ENCODE measurements at regions not wholly inside any gene's neighbourhood (a gene's known extent, or its start where the extent isn't known, plus 50 kb on each side); places are given as distances from the start of the nearest gene placed in this dataset.

- TF ChIP-seq CTCF (IDR thresholded peaks at IDR 0.05; ENCODE audit: insufficient read depth, low read depth, low read length): no peak
- no peak for DNase-seq (ENCODE audit: low read depth)
- H3K4me3 ChIP-seq (ENCODE audit: low read depth, low read length): no peak overlapping the region
Observed at GRCh38 chr3:181402347-181402746, 309.4 kb upstream of the SOX2 start.

- no peak for TF ChIP-seq CTCF (IDR thresholded peaks at IDR 0.05; ENCODE audit: insufficient read depth, low read depth, low read length)
- no peak for DNase-seq (ENCODE audit: low read depth)
- no peak overlapping the region for H3K4me3 ChIP-seq (ENCODE audit: low read depth, low read length)
Observed at GRCh38 chr3:181384970-181385369, 326.8 kb upstream of the SOX2 start.

- TF ChIP-seq CTCF (IDR thresholded peaks at IDR 0.05; ENCODE audit: insufficient read depth, low read depth, low read length): no peak
- DNase-seq (ENCODE audit: low read depth): no peak
- no peak overlapping the region for H3K4me3 ChIP-seq (ENCODE audit: low read depth, low read length)
Observed at GRCh38 chr3:181383760-181384159, 328.0 kb upstream of the SOX2 start.

- no peak overlapping the region for H3K4me3 ChIP-seq (ENCODE audit: low read depth, low read length)
- DNase-seq (ENCODE audit: low read depth): no peak
- TF ChIP-seq CTCF (IDR thresholded peaks at IDR 0.05; ENCODE audit: insufficient read depth, low read depth, low read length): no peak
Observed at GRCh38 chr3:181383201-181383600, 328.5 kb upstream of the SOX2 start.

- TF ChIP-seq CTCF (IDR thresholded peaks at IDR 0.05; ENCODE audit: insufficient read depth, low read depth, low read length): no peak
- DNase-seq (ENCODE audit: low read depth): no peak
- no peak overlapping the region for H3K4me3 ChIP-seq (ENCODE audit: low read depth, low read length)
Observed at GRCh38 chr3:181382656-181383055, 329.1 kb upstream of the SOX2 start.

GRCh38 chr3:181379278-181379677, 332.4 kb upstream of the SOX2 start:
- H3K4me3 ChIP-seq (ENCODE audit: low read depth, low read length): no peak overlapping the region
- DNase-seq (ENCODE audit: low read depth): no peak
- TF ChIP-seq CTCF (IDR thresholded peaks at IDR 0.05; ENCODE audit: insufficient read depth, low read depth, low read length): no peak

- no peak for TF ChIP-seq CTCF (IDR thresholded peaks at IDR 0.05; ENCODE audit: insufficient read depth, low read depth, low read length)
- DNase-seq (ENCODE audit: low read depth): no peak
Observed at GRCh38 chr3:181369637-181370036, 342.1 kb upstream of the SOX2 start.

More at GRCh38 chr3:181369637-181370036, 342.1 kb upstream of the SOX2 start:
- H3K4me3 ChIP-seq (ENCODE audit: low read depth, low read length): no peak overlapping the region
